ENCODE measurements at regions not wholly inside any gene's neighbourhood (a gene's known extent, or its start where the extent isn't known, plus 50 kb on each side); places are given as distances from the start of the nearest gene placed in this dataset.

DNA sequence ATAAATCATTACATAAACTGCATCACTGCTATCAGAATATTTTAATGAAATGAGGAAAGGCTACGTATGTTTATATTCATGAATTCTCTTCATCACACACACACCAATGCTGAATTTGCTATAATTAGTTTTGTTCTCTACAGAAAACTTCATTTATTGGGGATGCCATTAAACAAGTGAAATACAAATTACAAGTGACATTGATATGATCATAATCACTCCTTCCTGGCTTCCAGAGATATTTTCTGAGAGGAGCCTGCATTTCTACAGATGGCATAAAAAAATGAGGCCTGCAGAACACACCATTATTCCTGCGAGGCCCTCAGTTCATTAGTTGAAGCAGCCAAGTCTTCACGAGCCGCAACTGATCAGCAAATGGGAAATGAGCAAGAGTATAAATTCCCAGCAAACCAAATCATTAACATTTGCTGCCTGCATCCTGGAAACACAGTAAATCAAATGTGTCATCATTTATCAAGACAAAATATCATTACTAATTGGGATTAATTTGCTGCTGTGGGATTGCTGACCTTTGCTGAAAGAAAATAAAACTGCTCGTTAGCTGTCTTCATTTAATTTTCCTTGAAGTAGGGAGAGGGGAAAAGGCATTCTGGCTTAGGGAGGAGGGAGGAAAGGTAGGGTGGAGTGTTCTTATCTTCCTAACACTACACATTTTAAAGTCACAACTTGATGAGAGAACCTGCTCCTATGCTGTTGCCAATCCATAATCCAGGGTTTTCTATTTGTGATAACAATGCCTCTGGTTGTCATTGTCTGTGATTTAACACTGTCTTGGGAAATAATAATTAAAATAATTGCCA, 921.9 kb downstream of the SQOR start:
- TF ChIP-seq GABPA (IDR thresholded peaks at IDR 0.05 in 1 of 2, conservative IDR thresholded peaks at IDR 0.05 in 1 of 2) (no peak), RAD21 (IDR thresholded peaks at IDR 0.05) (no peak), TAF1 (conservative IDR thresholded peaks at IDR 0.05) (no peak), RXRA (IDR thresholded peaks at IDR 0.05) (no peak), YY1 (IDR thresholded peaks at IDR 0.05) (no peak), HNF4A (conservative IDR thresholded peaks at IDR 0.05) (no peak)
- no peaks in the 10 kb centered on the region for H3K27me3 ChIP-seq (ENCODE audit: control insufficient read depth in 4 of 4, insufficient read depth in 4 of 4, low read length in 3 of 4)
- 90% methylated on average over 5 of the region's 5 CpGs for WGBS
- H3K9ac ChIP-seq (ENCODE audit: low read depth in 1 of 2, low read length in 2 of 2) = no peak overlapping the region
- no peaks in the 10 kb centered on the region for H3K36me3 ChIP-seq (ENCODE audit: control insufficient read depth in 4 of 4, insufficient read depth in 3 of 4, low read depth in 1 of 4, low read length in 3 of 4)
- H3K4me3 ChIP-seq (ENCODE audit: low read depth in 1 of 3, low read length in 3 of 3) = no peak overlapping the region
- no peaks in the 10 kb centered on the region for H3K9me3 ChIP-seq (ENCODE audit: control insufficient read depth in 4 of 4, low read length in 3 of 4)
- H3K4me1 ChIP-seq (ENCODE audit: control insufficient read depth in 4 of 4, insufficient read depth in 4 of 4, low read length in 3 of 4) = peaks cover 2 to 11% (median 9%) of the 10 kb centered on the region in 4 donors
- H3K27ac ChIP-seq (ENCODE audit: low read depth in 1 of 2, low read length in 2 of 2) = no peak overlapping the region
- no peak for DNase-seq (ENCODE audit: low spot score)

DNA sequence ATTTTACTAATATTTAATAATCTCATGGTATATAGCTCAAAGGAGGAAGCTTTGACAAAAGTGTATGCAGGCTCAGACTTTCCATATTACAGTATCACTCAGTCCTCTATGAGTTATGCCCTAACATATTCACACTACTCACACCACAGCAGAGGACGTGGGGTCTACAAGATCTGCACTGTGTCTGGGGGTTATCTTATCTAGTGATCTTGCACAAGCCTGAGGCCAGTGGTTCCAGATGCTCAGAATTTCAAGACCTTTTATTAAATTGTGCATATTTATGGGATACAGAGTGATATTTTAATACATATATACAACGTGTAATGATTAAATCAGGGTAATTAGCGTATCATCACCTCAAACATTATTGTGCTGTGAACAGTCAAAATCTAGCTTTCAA, 933.1 kb downstream of the SQOR start:
- Histone ChIP-seq H3K9ac (ENCODE audit: low read depth in 1 of 2, low read length in 2 of 2) (no peak overlapping the region), H3K4me3 (ENCODE audit: low read depth in 1 of 3, low read length in 3 of 3) (no peak overlapping the region), H3K4me1 (ENCODE audit: control insufficient read depth in 4 of 4, insufficient read depth in 4 of 4, low read length in 3 of 4) (no peaks in the 10 kb centered on the region), H3K27ac (ENCODE audit: low read depth in 1 of 2, low read length in 2 of 2) (no peak overlapping the region), H3K27me3 (ENCODE audit: control insufficient read depth in 4 of 4, insufficient read depth in 4 of 4, low read length in 3 of 4) (no peaks in the 10 kb centered on the region), H3K36me3 (ENCODE audit: control insufficient read depth in 4 of 4, insufficient read depth in 3 of 4, low read depth in 1 of 4, low read length in 3 of 4) (no peaks in the 10 kb centered on the region), H3K9me3 (ENCODE audit: control insufficient read depth in 4 of 4, low read length in 3 of 4) (no peaks in the 10 kb centered on the region)
- TF ChIP-seq, protein P1, sequence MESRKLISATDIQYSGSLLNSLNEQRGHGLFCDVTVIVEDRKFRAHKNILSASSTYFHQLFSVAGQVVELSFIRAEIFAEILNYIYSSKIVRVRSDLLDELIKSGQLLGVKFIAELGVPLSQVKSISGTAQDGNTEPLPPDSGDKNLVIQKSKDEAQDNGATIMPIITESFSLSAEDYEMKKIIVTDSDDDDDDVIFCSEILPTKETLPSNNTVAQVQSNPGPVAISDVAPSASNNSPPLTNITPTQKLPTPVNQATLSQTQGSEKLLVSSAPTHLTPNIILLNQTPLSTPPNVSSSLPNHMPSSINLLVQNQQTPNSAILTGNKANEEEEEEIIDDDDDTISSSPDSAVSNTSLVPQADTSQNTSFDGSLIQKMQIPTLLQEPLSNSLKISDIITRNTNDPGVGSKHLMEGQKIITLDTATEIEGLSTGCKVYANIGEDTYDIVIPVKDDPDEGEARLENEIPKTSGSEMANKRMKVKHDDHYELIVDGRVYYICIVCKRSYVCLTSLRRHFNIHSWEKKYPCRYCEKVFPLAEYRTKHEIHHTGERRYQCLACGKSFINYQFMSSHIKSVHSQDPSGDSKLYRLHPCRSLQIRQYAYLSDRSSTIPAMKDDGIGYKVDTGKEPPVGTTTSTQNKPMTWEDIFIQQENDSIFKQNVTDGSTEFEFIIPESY (IDR thresholded peaks at IDR 0.05) = no peak
- TF ChIP-seq, protein P2, sequence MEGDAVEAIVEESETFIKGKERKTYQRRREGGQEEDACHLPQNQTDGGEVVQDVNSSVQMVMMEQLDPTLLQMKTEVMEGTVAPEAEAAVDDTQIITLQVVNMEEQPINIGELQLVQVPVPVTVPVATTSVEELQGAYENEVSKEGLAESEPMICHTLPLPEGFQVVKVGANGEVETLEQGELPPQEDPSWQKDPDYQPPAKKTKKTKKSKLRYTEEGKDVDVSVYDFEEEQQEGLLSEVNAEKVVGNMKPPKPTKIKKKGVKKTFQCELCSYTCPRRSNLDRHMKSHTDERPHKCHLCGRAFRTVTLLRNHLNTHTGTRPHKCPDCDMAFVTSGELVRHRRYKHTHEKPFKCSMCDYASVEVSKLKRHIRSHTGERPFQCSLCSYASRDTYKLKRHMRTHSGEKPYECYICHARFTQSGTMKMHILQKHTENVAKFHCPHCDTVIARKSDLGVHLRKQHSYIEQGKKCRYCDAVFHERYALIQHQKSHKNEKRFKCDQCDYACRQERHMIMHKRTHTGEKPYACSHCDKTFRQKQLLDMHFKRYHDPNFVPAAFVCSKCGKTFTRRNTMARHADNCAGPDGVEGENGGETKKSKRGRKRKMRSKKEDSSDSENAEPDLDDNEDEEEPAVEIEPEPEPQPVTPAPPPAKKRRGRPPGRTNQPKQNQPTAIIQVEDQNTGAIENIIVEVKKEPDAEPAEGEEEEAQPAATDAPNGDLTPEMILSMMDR (IDR thresholded peaks at IDR 0.05; ENCODE audit: low read depth, low read length, missing input control) = no peak
- no peak for TF ChIP-seq SP1 (IDR thresholded peaks at IDR 0.05)
- TF ChIP-seq HNF4G (IDR thresholded peaks at IDR 0.05) = no peak
- TF ChIP-seq FOXA2 (IDR thresholded peaks at IDR 0.05) = no peak
- TF ChIP-seq, protein P3, sequence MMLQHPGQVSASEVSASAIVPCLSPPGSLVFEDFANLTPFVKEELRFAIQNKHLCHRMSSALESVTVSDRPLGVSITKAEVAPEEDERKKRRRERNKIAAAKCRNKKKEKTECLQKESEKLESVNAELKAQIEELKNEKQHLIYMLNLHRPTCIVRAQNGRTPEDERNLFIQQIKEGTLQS (IDR thresholded peaks at IDR 0.05) = no peak
- TF ChIP-seq RAD21 (IDR thresholded peaks at IDR 0.05) = no peak
- no peak for TF ChIP-seq HNF4A (conservative IDR thresholded peaks at IDR 0.05)
- TF ChIP-seq JUND (IDR thresholded peaks at IDR 0.05) = no peak
- TF ChIP-seq NR2F2 (IDR thresholded peaks at IDR 0.05) = no peak
- TF ChIP-seq YY1 (IDR thresholded peaks at IDR 0.05) = no peak
- TF ChIP-seq EGR1 (IDR thresholded peaks at IDR 0.05; ENCODE audit: low read depth in 2 of 2) = no peak
- TF ChIP-seq TAF1 (conservative IDR thresholded peaks at IDR 0.05) = no peak
- no peak for TF ChIP-seq RXRA (IDR thresholded peaks at IDR 0.05)
- DNase-seq (ENCODE audit: low spot score) = no peak
- WGBS = 79% methylated on average over 3 of the region's 3 CpGs
